ENCODE measurements at regions not wholly inside any gene's neighbourhood (a gene's known extent, or its start where the extent isn't known, plus 50 kb on each side); places are given as distances from the start of the nearest gene placed in this dataset.

GRCh38 chr6:19949155-19949554, 112.0 kb downstream of the ID4 start:
- H3K36me3 ChIP-seq (ENCODE audit: control insufficient read depth, insufficient read depth, low read length), result no peaks in the 10 kb centered on the region
- TF ChIP-seq CTCF (IDR thresholded peaks at IDR 0.05; ENCODE audit: insufficient read depth, low read length, severe bottlenecking), result no peak
- no peak overlapping the region for H3K4me3 ChIP-seq (ENCODE audit: low read depth, low read length)
- no peaks in the 10 kb centered on the region for H3K27me3 ChIP-seq (ENCODE audit: control insufficient read depth, insufficient read depth, low read length)
- DNase-seq (ENCODE audit: low read depth) (no peak), FAIRE-seq (no peak)

GRCh38 chr6:19964115-19964514, 126.9 kb downstream of the ID4 start:
- FAIRE-seq, result no peak
- no peak for TF ChIP-seq CTCF (IDR thresholded peaks at IDR 0.05; ENCODE audit: insufficient read depth, low read length, severe bottlenecking)
- Histone ChIP-seq H3K4me3 (ENCODE audit: low read depth, low read length) (no peak overlapping the region), H3K36me3 (ENCODE audit: control insufficient read depth, insufficient read depth, low read length) (no peaks in the 10 kb centered on the region), H3K27me3 (ENCODE audit: control insufficient read depth, insufficient read depth, low read length) (no peaks in the 10 kb centered on the region)
- no peak for DNase-seq (ENCODE audit: low read depth)

GRCh38 chr6:19968201-19968600, 131.0 kb downstream of the ID4 start:
- Histone ChIP-seq H3K27me3 (ENCODE audit: control insufficient read depth, insufficient read depth, low read length) (no peaks in the 10 kb centered on the region), H3K36me3 (ENCODE audit: control insufficient read depth, insufficient read depth, low read length) (no peaks in the 10 kb centered on the region), H3K4me3 (ENCODE audit: low read depth, low read length) (no peak overlapping the region)
- no peak for TF ChIP-seq CTCF (IDR thresholded peaks at IDR 0.05; ENCODE audit: insufficient read depth, low read length, severe bottlenecking)
- DNase-seq (ENCODE audit: low read depth), result no peak
- FAIRE-seq, result no peak

- FAIRE-seq (no peak), DNase-seq (ENCODE audit: low read depth) (no peak)
- H3K27me3 ChIP-seq (ENCODE audit: control insufficient read depth, insufficient read depth, low read length), result no peaks in the 10 kb centered on the region
- no peak overlapping the region for H3K4me3 ChIP-seq (ENCODE audit: low read depth, low read length)
- no peak for TF ChIP-seq CTCF (IDR thresholded peaks at IDR 0.05; ENCODE audit: insufficient read depth, low read length, severe bottlenecking)
- H3K36me3 ChIP-seq (ENCODE audit: control insufficient read depth, insufficient read depth, low read length), result no peaks in the 10 kb centered on the region
These were observed 135.1 kb downstream of the ID4 start for GRCh38 chr6:19972221-19972620.

- FAIRE-seq (no peak), DNase-seq (ENCODE audit: low read depth) (no peak)
- TF ChIP-seq CTCF (IDR thresholded peaks at IDR 0.05; ENCODE audit: insufficient read depth, low read length, severe bottlenecking), result no peak
- no peaks in the 10 kb centered on the region for H3K27me3 ChIP-seq (ENCODE audit: control insufficient read depth, insufficient read depth, low read length)
- no peaks in the 10 kb centered on the region for H3K36me3 ChIP-seq (ENCODE audit: control insufficient read depth, insufficient read depth, low read length)
- H3K4me3 ChIP-seq (ENCODE audit: low read depth, low read length), result no peak overlapping the region
These were observed 139.4 kb downstream of the ID4 start for GRCh38 chr6:19976411-19977129.

- Histone ChIP-seq H3K36me3 (ENCODE audit: control insufficient read depth, insufficient read depth, low read length) (no peaks in the 10 kb centered on the region), H3K4me3 (ENCODE audit: low read depth, low read length) (no peak overlapping the region), H3K27me3 (ENCODE audit: control insufficient read depth, insufficient read depth, low read length) (no peaks in the 10 kb centered on the region)
- FAIRE-seq (no peak), DNase-seq (ENCODE audit: low read depth) (no peak)
- TF ChIP-seq CTCF (IDR thresholded peaks at IDR 0.05; ENCODE audit: insufficient read depth, low read length, severe bottlenecking), result no peak
These were observed 141.9 kb downstream of the ID4 start for GRCh38 chr6:19979059-19979458.

All from bronchial epithelial cell (primary cell).